Prostate gland (tissue), 2 donors: ENCODE measurements at regions not wholly inside any gene's neighbourhood (a gene's known extent, or its start where the extent isn't known, plus 50 kb on each side); places are given as distances from the start of the nearest gene placed in this dataset.

Source experiments
- DNase-seq: peaks from one replicate; pipeline ENCODE4 v3.0.0-alpha.2; 2019; ENCODE audit warnings: low spot score
- H3K27ac ChIP-seq, 2 donors: fragments of 200-600 bp; sonication (generic); 2 replicates each; pipeline ENCODE4 v1.5.1; 2017 to 2019
- H3K27me3 ChIP-seq: fragments of 200-600 bp; sonication (generic); replicated peaks from 2 replicates; pipeline ENCODE4 v1.5.1; 2019; ENCODE audit not compliant: insufficient read depth
- H3K36me3 ChIP-seq, 2 donors: fragments of 200-600 bp; sonication (generic); 1 replicate in 1 of 2; 2 replicates in 1 of 2; pipeline versions ENCODE4 v1.5.1 to v1.8.1; 2017 to 2019
- H3K4me1 ChIP-seq: fragments of 200-600 bp; sonication (generic); replicated peaks from 2 replicates; pipeline ENCODE4 v1.5.1; 2019
- H3K4me3 ChIP-seq, 2 donors: fragments of 200-600 bp; sonication (generic); 2 replicates each; pipeline ENCODE4 v1.5.1; 2017 to 2019
- H3K9me3 ChIP-seq: fragments of 200-600 bp; sonication (generic); 2 replicates; pipeline ENCODE4 v1.5.1; 2017
- CTCF ChIP-seq, 4 experiments: fragments of 200-600 bp in 2 of 4; fragments of 450-650 bp in 2 of 4; sonication (generic) in 2 of 4; IDR thresholded peaks; 1 replicate in 3 of 4; 2 replicates in 1 of 4; pipeline ENCODE4 v1.5.1; 2016 to 2019; ENCODE audit warnings: antibody characterized with exemption in 4 of 4, mild to moderate bottlenecking in 2 of 4, moderate library complexity in 2 of 4
- POLR2A ChIP-seq: fragments of 450-650 bp; IDR thresholded peaks from one replicate; pipeline ENCODE4 v1.6.1; 2016; ENCODE audit warnings: antibody characterized with exemption, mild to moderate bottlenecking
- POLR2AphosphoS5 ChIP-seq: sonication (generic); formaldehyde crosslinking; IDR thresholded peaks from one replicate; pipeline ENCODE4 v1.6.1; 2017; ENCODE audit warnings: antibody characterized with exemption
- WGBS: methylation state at CpG from one replicate; pipeline ENCODE4 v1.1.5; 2018; 5-methylcytosine and 5-hydroxymethylcytosine counted together
- intact Hi-C: fragments of 100-400 bp; cut with DNase I; formaldehyde crosslinking; loops from one replicate; pipeline ENCODE4 v1.14.2; 2022

GRCh38 chr5:67300326-67300725, 103.7 kb upstream of the CD180 start:
- DNase-seq, result no peak
- Histone ChIP-seq H3K36me3 (no peaks in the 10 kb centered on the region), H3K27ac (no peak overlapping the region), H3K9me3 (no peaks in the 10 kb centered on the region), H3K4me1 (no peaks in the 10 kb centered on the region), H3K27me3 (no peaks in the 10 kb centered on the region), H3K4me3 (no peak overlapping the region)
- intact Hi-C loops, result loop anchor here (5.0 kb wide), 1 partner anchor 53 kb away; no protein-coding TSS in a partner anchor
- no peak for TF ChIP-seq CTCF (IDR thresholded peaks at IDR 0.05)
- no peak for TF ChIP-seq POLR2AphosphoS5
- no peak for TF ChIP-seq POLR2A
- WGBS, result 93% methylated on average over 2 of the region's 2 CpGs

- H3K4me1 ChIP-seq, result no peaks in the 10 kb centered on the region
- intact Hi-C loops, result no loop called here
- 83% methylated on average over 2 of the region's 2 CpGs for WGBS
- no peaks in the 10 kb centered on the region for H3K36me3 ChIP-seq
- no peaks in the 10 kb centered on the region for H3K9me3 ChIP-seq
- no peaks in the 10 kb centered on the region for H3K27me3 ChIP-seq
- TF ChIP-seq CTCF (IDR thresholded peaks at IDR 0.05) (no peak), POLR2A (no peak), POLR2AphosphoS5 (no peak)
- no peak overlapping the region for H3K27ac ChIP-seq
- no peak for DNase-seq
- H3K4me3 ChIP-seq, result no peak overlapping the region
These were observed 102.7 kb upstream of the CD180 start for GRCh38 chr5:67299231-67299735.

- 95% methylated on average over 5 of the region's 5 CpGs for WGBS
These were observed 101.4 kb upstream of the CD180 start for GRCh38 chr5:67297802-67298532.

DNA sequence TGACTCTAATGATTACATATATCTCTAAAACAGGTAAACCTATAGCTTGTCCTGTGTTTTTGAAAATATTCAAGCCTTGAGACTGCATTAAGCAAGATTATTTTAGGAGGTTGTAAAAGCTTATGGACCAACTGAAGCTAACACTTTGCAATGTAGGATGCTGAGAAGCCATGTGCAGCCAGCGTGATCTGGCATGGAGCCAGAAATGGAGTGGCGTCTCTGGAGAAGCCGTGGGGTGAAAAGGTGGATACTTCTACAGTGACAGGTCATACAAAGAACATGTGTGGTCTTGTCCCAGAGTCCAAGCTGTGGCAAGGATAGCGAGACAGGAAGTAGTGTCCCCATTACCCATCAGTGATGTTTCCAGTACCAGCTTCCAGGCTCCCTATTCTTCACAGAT, 100.8 kb upstream of the CD180 start:
- H3K4me3 ChIP-seq, result no peak overlapping the region
- TF ChIP-seq CTCF (IDR thresholded peaks at IDR 0.05), result no peak
- no peak for TF ChIP-seq POLR2A
- TF ChIP-seq POLR2AphosphoS5, result no peak
- no peaks in the 10 kb centered on the region for H3K4me1 ChIP-seq
- intact Hi-C loops, result no loop called here
- 36% methylated on average over 4 of the region's 4 CpGs for WGBS
- no peaks in the 10 kb centered on the region for H3K27me3 ChIP-seq
- no peak for DNase-seq
- H3K27ac ChIP-seq, result no peak overlapping the region
- no peaks in the 10 kb centered on the region for H3K9me3 ChIP-seq
- H3K36me3 ChIP-seq, result no peaks in the 10 kb centered on the region

More at GRCh38 chr5:67297802-67298532, 101.4 kb upstream of the CD180 start:
- Histone ChIP-seq H3K36me3 (no peaks in the 10 kb centered on the region), H3K9me3 (no peaks in the 10 kb centered on the region), H3K4me1 (no peaks in the 10 kb centered on the region), H3K27me3 (no peaks in the 10 kb centered on the region), H3K27ac (no peak overlapping the region), H3K4me3 (no peak overlapping the region)
- TF ChIP-seq POLR2A, result no peak
- no peak for TF ChIP-seq CTCF (IDR thresholded peaks at IDR 0.05)
- no peak for TF ChIP-seq POLR2AphosphoS5
- DNase-seq, result no peak
- intact Hi-C loops, result no loop called here
